ENCODE measurements at regions not wholly inside any gene's neighbourhood (a gene's known extent, or its start where the extent isn't known, plus 50 kb on each side); places are given as distances from the start of the nearest gene placed in this dataset.

GRCh38 chr14:95784137-95784536, 70.2 kb upstream of the TCL1A start:
- Histone ChIP-seq H3K27ac (ENCODE audit: poor library complexity, severe bottlenecking) (no peak overlapping the region), H3K36me3 (ENCODE audit: low read depth) (no peaks in the 10 kb centered on the region), H3K4me1 (ENCODE audit: insufficient read depth, poor library complexity, severe bottlenecking) (no peaks in the 10 kb centered on the region), H3K4me3 (ENCODE audit: severe bottlenecking) (no peak overlapping the region), H3K27me3 (ENCODE audit: insufficient read depth, poor library complexity, severe bottlenecking) (peaks cover 5% of the 10 kb centered on the region), H3K9me3 (ENCODE audit: severe bottlenecking) (no peaks in the 10 kb centered on the region)
- no peak for DNase-seq (ENCODE audit: low spot score)
- ATAC-seq (ENCODE audit: low read depth) = no peak
- TF ChIP-seq CTCF (IDR thresholded peaks at IDR 0.05; ENCODE audit: poor library complexity, severe bottlenecking) = no peak

- TF ChIP-seq CTCF (IDR thresholded peaks at IDR 0.05; ENCODE audit: poor library complexity, severe bottlenecking) = no peak
- no peak for ATAC-seq (ENCODE audit: low read depth)
- H3K4me3 ChIP-seq (ENCODE audit: severe bottlenecking) = no peak overlapping the region
- no peaks in the 10 kb centered on the region for H3K36me3 ChIP-seq (ENCODE audit: low read depth)
- no peak for DNase-seq (ENCODE audit: low spot score)
- H3K27ac ChIP-seq (ENCODE audit: poor library complexity, severe bottlenecking) = no peak overlapping the region
- no peaks in the 10 kb centered on the region for H3K4me1 ChIP-seq (ENCODE audit: insufficient read depth, poor library complexity, severe bottlenecking)
- peaks cover 8% of the 10 kb centered on the region for H3K27me3 ChIP-seq (ENCODE audit: insufficient read depth, poor library complexity, severe bottlenecking)
- H3K9me3 ChIP-seq (ENCODE audit: severe bottlenecking) = no peaks in the 10 kb centered on the region
These were observed 63.0 kb upstream of the TCL1A start for GRCh38 chr14:95776798-95777534.

DNA sequence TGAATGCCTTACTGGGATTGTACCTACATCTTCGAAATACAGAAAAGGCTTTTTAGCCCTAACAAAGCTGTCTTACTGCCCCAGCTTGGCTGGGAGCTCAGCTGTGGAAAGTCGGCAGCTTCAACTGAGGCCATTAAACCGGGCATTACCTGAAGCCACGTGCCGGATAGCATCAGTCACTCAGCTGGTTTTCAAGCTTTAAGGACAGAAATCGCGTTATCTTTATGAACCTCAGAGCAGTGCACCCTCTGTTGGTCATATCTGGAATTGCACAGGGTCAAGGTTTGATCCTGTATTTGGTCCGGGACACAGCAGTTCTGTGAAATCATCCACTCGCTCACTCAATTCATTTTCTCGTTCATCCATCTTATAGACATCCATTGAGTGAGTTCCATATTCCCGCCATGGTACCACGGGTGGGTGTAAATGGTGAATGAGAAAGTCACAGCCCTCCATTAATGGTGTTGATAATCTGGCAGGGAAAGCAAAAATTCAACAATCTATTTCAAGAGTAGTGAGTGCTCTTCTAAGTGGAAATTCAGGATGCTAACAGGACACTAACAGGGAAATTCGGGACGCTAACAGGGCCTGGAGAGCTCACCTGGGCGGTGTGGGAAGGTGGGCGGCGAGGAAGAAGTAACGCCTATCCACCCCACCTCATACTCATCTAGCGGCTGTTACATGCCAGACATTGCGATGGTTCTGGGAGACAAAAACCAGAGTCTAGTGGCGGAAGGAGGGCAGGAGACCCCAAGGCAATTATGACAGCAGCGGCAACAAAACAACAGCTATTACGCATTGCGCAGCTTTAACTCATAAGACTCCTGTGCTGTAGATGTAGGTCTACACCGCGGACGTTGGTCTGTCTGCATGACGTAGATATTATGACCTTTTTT, 60.6 kb upstream of the TCL1A start:
- no peaks in the 10 kb centered on the region for H3K4me1 ChIP-seq (ENCODE audit: insufficient read depth, poor library complexity, severe bottlenecking)
- DNase-seq (ENCODE audit: low spot score) = no peak
- H3K9me3 ChIP-seq (ENCODE audit: severe bottlenecking) = no peaks in the 10 kb centered on the region
- H3K4me3 ChIP-seq (ENCODE audit: severe bottlenecking) = no peak overlapping the region
- peak; percentile 92 for TF ChIP-seq CTCF (IDR thresholded peaks at IDR 0.05; ENCODE audit: poor library complexity, severe bottlenecking)
- H3K36me3 ChIP-seq (ENCODE audit: low read depth) = no peaks in the 10 kb centered on the region
- no peak; the same call in 2 of the 3 replicates for ATAC-seq (ENCODE audit: low read depth)
- no peak overlapping the region for H3K27ac ChIP-seq (ENCODE audit: poor library complexity, severe bottlenecking)
- H3K27me3 ChIP-seq (ENCODE audit: insufficient read depth, poor library complexity, severe bottlenecking) = peaks cover 3% of the 10 kb centered on the region

DNA sequence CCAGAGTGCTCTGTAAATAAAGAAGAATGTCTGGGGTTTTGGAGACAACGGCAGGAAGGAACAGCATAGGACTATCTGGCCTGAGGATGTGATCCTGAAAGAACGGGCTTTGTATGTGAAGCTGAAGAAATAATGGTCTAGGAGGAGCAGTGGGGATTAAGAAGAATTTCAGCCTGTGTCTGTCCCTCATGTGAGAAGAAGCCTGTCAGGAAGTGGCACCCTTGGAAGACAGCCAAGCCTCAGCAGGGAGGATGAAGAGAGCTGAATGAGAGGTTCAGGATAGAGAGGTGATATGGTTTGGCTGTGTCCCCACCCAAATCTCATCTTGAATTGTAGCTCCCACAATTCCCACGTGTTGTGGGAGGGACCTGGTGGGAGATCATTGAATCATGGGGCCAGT, 56.9 kb upstream of the TCL1A start:
- H3K9me3 ChIP-seq (ENCODE audit: severe bottlenecking) = no peaks in the 10 kb centered on the region
- no peak for DNase-seq (ENCODE audit: low spot score)
- peaks cover 8% of the 10 kb centered on the region for H3K27me3 ChIP-seq (ENCODE audit: insufficient read depth, poor library complexity, severe bottlenecking)
- no peak overlapping the region for H3K27ac ChIP-seq (ENCODE audit: poor library complexity, severe bottlenecking)
- H3K4me3 ChIP-seq (ENCODE audit: severe bottlenecking) = no peak overlapping the region
- peak; percentile 41; the same call in 1 of the 3 replicates for ATAC-seq (ENCODE audit: low read depth)
- H3K4me1 ChIP-seq (ENCODE audit: insufficient read depth, poor library complexity, severe bottlenecking) = no peaks in the 10 kb centered on the region
- no peaks in the 10 kb centered on the region for H3K36me3 ChIP-seq (ENCODE audit: low read depth)
- no peak for TF ChIP-seq CTCF (IDR thresholded peaks at IDR 0.05; ENCODE audit: poor library complexity, severe bottlenecking)

Data from RWPE2 (cell line).